Stimulated activated naive CD8-positive, alpha-beta T cell treated with anti-CD3 and anti-CD28 coated beads, Interleukin-15, amount 100 ng/mL, for 72 hours (primary cell): ENCODE measurements at regions not wholly inside any gene's neighbourhood (a gene's known extent, or its start where the extent isn't known, plus 50 kb on each side); places are given as distances from the start of the nearest gene placed in this dataset.
"Not testable (repeated sequence)": the region's sequence is repeated elsewhere in the genome, so short reads cannot be mapped to it uniquely, and the experiment has no call there.

Experiments
- ATAC-seq: fragments of 150-1000 bp; cut with Tn5 transposase; 2 replicates; pipeline ENCODE4 v1.10.0; 2021; ENCODE audit warnings: mild to moderate bottlenecking, moderate library complexity
- DNase-seq, 2 donors: peaks; one replicate each; pipeline ENCODE4 v3.0.0; 2021 to 2022
- H3K27ac Mint-ChIP-seq, 2 donors: one replicate each; pipeline ENCODE4 v1.8.0; 2022; ENCODE audit warnings: mild to moderate bottlenecking in 2 of 2, mixed read lengths in 2 of 2, moderate library complexity in 2 of 2
- H3K27me3 Mint-ChIP-seq: one replicate; pipeline ENCODE4 v1.8.0; 2022; ENCODE audit warnings: mixed read lengths
- H3K4me1 Mint-ChIP-seq: one replicate; pipeline ENCODE4 v1.8.0; 2022; ENCODE audit warnings: mild to moderate bottlenecking, mixed read lengths
- H3K4me3 Mint-ChIP-seq, 2 donors: one replicate each; pipeline ENCODE4 v1.8.0; 2022; ENCODE audit warnings: mild to moderate bottlenecking in 2 of 2, mixed read lengths in 2 of 2, moderate library complexity in 1 of 2
- H3K9me3 Mint-ChIP-seq, 2 donors: one replicate each; pipeline ENCODE4 v1.8.0; 2022; ENCODE audit warnings: mixed read lengths in 2 of 2

DNA sequence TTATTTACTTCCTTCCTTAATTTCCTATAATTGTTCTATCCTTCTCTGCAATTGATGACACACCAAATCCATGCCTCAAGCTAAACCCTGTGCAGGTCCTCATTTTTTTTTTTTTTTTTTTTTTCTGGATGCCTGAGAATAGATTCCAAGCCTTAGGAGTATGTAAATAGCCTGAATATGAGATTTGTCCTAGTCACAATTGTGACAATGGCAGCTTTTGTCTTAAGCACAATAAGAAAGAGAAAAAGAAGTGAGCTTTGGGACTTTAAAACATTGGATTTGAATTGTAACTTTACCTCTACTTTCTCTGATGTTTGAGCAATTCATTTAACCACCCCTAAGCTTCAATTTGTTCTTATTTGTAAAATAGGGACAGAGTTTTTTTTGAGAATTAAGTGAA is 280.5 kb downstream of the TUSC1 start:
- H3K27ac Mint-ChIP-seq = no peak overlapping the region
- ATAC-seq (no peak), DNase-seq (no peak)
- peaks cover 0 to 8% of the 10 kb centered on the region in 2 donors for H3K9me3 Mint-ChIP-seq
- no peaks in the 10 kb centered on the region for H3K27me3 Mint-ChIP-seq
- H3K4me1 Mint-ChIP-seq = no peaks in the 10 kb centered on the region
- H3K4me3 Mint-ChIP-seq = no peak overlapping the region

DNA sequence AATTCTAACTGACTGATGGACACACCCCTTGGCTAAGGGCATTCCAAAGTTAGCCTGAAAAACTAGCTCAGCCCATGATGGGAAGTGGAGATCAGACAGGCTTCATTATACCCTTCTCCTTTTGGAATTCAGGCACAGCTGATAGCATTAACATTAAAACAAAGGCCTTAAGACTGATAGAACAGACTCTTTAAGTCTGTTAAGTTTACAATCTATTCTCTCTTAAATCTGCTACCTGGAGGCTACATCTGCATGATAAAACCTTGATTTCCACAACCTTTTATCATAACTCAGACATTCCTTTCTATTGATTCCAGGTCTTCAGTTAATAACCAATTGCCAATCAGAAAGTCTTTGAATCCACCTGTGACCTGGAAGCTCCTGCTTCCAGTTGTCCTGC is 281.4 kb downstream of the TUSC1 start:
- DNase-seq (no peak), ATAC-seq (no peak)
- peaks cover 6 to 14% of the 10 kb centered on the region in 2 donors for H3K9me3 Mint-ChIP-seq
- no peaks in the 10 kb centered on the region for H3K27me3 Mint-ChIP-seq
- no peak overlapping the region for H3K4me3 Mint-ChIP-seq
- no peak overlapping the region for H3K27ac Mint-ChIP-seq
- no peaks in the 10 kb centered on the region for H3K4me1 Mint-ChIP-seq

DNA sequence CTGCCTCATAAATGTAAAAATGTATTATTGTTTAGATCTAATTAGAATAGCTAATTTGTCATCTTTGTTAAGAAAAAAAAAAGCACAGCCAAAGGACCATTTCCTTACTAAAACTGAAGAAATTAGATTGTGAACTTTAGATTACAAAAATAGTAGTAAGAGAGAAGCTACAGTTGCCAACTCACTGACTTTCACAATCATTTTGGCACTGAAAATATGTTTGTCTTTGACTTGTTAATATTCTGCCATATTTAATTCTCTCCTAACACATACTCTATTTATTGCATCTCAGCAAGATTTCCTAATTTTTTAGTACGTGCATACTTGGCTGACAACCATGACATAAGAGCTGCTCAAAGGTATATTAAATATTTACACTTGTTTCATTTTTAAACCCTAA is 297.1 kb downstream of the TUSC1 start:
- ATAC-seq = no peak
- no peak for DNase-seq
- no peak overlapping the region for H3K27ac Mint-ChIP-seq
- no peaks in the 10 kb centered on the region for H3K27me3 Mint-ChIP-seq
- H3K4me1 Mint-ChIP-seq = no peaks in the 10 kb centered on the region
- H3K9me3 Mint-ChIP-seq = peaks cover 12 to 13% of the 10 kb centered on the region in 2 donors
- no peak overlapping the region for H3K4me3 Mint-ChIP-seq

DNA sequence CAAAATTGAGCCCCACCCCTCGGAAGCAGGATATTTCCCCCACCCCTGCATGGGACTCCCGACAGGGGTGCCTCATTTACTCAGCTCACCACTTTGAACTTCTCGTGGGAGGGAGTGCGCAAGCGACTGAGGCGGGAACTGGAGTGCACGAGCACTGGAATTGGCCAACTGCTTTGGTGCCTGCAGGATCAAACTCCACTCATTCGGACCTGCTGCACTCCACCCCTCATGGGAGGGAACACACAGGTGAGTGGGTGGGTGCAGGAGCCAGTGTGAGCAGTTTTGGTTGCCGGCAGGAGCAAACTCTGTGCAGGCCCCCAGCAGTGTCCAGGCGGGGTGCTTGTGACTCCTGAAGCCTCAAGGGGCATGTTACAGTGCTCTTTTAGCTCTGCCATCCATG is 301.2 kb downstream of the TUSC1 start:
- peaks cover 11 to 22% of the 10 kb centered on the region in 2 donors for H3K9me3 Mint-ChIP-seq
- H3K27me3 Mint-ChIP-seq = no peaks in the 10 kb centered on the region
- DNase-seq = no peak
- H3K4me1 Mint-ChIP-seq = no peaks in the 10 kb centered on the region
- no peak for ATAC-seq
- no peak overlapping the region for H3K27ac Mint-ChIP-seq
- no peak overlapping the region for H3K4me3 Mint-ChIP-seq

DNA sequence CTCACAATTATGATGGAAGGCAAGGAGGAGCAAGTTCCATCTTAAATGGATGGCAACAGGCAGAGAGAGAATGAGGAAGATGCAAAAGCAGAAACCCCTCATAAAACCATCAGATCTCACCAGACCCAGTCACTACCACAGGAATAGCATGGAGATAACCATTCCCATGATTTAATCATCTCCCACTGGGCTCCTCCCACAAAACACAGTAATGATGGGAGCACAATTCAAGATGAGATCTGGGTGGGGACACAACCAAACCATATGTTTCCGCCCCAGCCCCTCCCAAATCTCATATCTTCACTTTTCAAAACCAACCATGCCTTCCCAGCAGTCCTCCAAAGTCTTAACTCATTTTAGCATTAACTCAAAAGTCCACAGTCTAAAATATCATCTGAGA is 304.0 kb downstream of the TUSC1 start:
- Mint-ChIP-seq H3K4me3 (no peak overlapping the region), H3K4me1 (no peaks in the 10 kb centered on the region), H3K27ac (no peak overlapping the region), H3K27me3 (no peaks in the 10 kb centered on the region), H3K9me3 (peaks cover 11 to 23% of the 10 kb centered on the region in 2 donors)
- DNase-seq (no peak), ATAC-seq (no peak)

DNA sequence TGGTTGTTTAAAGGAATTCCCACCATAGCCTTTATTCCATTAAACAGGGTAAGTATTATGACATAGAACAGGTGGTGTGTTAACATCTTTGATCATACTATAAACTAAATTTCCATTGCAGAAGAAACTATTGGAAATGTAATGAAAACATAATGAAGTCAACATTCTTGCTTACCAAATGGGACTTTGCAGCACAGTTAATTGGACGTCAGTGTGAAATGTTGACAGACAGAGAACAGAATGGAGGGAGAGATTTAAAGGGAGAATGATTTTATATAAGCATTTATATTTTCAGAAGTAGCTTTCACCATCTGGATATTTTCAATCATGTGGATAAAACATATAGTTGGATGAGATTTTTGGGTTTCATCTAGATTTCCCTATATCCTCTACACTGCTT is 311.3 kb downstream of the TUSC1 start:
- DNase-seq (no peak), ATAC-seq (no peak)
- Mint-ChIP-seq H3K4me1 (no peaks in the 10 kb centered on the region), H3K27ac (no peak overlapping the region), H3K9me3 (peaks cover 7 to 8% of the 10 kb centered on the region in 2 donors), H3K4me3 (no peak overlapping the region), H3K27me3 (no peaks in the 10 kb centered on the region)

DNA sequence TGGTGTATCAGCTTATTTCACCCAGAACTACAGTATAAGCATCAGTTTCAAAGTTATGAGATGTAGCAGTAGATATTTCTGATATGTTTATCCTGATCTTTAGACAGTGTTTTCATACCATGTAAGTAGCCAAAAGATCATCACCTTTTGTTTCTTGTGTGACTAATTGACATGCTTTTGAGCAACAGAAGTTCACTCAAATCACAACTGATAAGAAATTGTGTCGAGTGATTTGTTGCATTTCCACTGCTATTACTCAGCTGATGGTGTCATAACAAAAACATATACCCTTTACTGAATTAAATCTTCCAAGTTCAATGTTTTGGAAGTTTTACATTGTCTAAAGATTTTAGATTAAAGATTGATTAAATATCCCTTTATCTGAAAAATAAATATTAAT is 324.5 kb downstream of the TUSC1 start:
- Mint-ChIP-seq H3K9me3 (peaks cover 4 to 23% of the 10 kb centered on the region in 2 donors), H3K27me3 (no peaks in the 10 kb centered on the region), H3K4me3 (no peak overlapping the region), H3K27ac (no peak overlapping the region), H3K4me1 (no peaks in the 10 kb centered on the region)
- DNase-seq (no peak), ATAC-seq (no peak)

DNA sequence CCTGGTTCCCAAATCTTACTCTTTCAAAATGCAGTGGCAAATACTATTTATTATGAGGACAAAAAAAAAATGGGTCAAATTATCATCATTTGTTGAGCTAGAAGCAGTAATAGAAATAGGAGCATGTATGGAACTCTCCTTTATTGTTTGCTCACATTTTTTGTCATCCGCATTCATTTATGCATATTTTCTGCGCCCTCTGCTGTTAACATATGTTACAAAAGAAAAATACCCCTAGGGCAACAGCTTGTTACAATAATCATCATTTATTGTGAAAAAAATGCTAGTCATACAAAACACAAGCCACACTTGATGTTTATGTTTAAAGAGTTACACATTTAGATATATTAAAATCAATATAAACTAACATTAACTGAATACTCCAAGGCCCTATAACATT is 328.2 kb downstream of the TUSC1 start:
- no peak for DNase-seq
- Mint-ChIP-seq H3K9me3 (no peaks in the 10 kb centered on the region), H3K4me1 (no peaks in the 10 kb centered on the region), H3K4me3 (no peak overlapping the region), H3K27me3 (no peaks in the 10 kb centered on the region), H3K27ac (no peak overlapping the region)
- no peak for ATAC-seq

DNA sequence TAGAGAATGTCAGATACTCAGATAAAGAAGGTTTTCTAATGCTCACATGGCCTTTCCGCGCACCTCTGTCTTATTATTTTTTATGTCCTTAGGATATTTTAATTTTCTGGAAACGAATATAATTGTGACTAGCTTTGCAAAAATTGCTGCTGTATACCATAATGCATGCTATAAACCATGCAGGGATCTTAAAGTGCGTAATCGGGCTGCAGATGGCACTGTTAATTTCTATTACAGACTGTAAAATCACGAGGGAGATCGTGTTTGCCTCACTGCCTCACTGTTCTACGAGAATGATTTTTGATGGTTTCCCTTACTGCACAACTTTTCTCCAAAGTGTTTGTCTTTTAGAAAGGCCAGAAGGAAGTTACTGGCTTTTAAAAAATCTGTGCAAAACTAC is 356.1 kb downstream of the TUSC1 start:
- peaks cover 8 to 17% of the 10 kb centered on the region in 2 donors for H3K9me3 Mint-ChIP-seq
- no peak overlapping the region for H3K27ac Mint-ChIP-seq
- H3K4me3 Mint-ChIP-seq = no peak overlapping the region
- H3K4me1 Mint-ChIP-seq = no peaks in the 10 kb centered on the region
- H3K27me3 Mint-ChIP-seq = no peaks in the 10 kb centered on the region
- ATAC-seq (no peak), DNase-seq (no peak)

DNA sequence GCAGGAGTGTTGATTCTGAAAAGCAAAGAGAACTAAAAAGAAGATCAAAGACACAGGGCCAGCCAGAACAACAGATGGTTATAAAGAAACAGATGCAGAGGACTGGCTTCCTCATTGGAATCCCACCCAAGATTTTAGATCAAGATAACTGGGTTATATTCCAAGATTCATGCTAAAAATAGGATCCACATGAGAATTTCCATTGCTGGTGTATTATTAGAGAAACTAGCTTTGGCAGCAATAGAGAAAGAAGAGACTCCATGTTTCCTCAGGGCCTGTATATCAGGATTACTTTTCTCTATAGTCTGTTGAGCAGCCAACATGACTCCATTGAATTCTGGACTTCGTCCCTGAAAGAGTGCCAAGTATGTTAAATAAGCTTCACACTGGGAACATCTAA is 367.3 kb downstream of the TUSC1 start:
- Mint-ChIP-seq H3K27ac (no peak overlapping the region), H3K4me1 (no peaks in the 10 kb centered on the region), H3K4me3 (no peak overlapping the region), H3K9me3 (peaks cover 0 to 10% of the 10 kb centered on the region in 2 donors), H3K27me3 (no peaks in the 10 kb centered on the region)
- DNase-seq = no peak
- no peak for ATAC-seq

DNA sequence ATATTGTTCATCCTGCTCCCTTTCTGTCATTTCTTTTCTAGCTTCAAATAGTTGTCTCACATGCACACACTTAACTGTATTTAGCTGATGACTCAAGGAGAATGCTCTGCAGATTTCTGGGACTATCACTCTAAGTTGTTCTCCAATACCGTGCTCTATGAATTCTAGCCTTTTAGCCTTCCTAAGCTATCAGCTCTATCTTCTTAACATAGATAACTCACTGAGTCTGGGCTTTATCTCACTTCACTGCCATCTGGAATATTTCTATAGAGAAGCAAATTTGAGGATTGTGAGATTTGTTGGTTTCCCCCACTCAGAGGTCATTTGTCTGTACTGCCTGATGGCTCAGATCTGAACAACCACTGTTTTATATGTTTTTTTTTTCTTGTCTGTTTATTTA is 369.7 kb downstream of the TUSC1 start:
- Mint-ChIP-seq H3K27me3 (no peaks in the 10 kb centered on the region), H3K4me3 (no peak overlapping the region), H3K4me1 (no peaks in the 10 kb centered on the region), H3K9me3 (peaks cover 0 to 15% of the 10 kb centered on the region in 2 donors), H3K27ac (no peak overlapping the region)
- no peak for ATAC-seq
- DNase-seq = no peak

DNA sequence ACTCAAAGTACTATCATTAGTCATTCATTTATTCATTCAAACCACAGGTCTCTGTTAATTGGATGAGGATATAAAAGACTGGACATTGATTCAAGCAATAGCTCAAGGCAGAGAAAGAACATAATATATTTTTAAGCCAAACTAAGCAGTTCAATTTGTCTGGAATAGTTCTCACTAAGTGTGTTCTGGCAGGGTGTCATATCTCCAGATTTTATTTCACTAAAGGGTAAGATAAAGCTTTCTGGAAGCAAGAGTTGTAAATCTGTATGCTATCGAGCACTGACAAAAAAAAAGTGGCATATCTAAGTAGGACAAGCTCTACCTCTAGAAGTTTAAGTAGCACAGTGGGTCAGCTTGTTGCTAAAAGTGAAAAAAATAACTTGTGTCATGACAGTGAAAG is 375.6 kb downstream of the TUSC1 start:
- Mint-ChIP-seq H3K27me3 (no peaks in the 10 kb centered on the region), H3K27ac (no peak overlapping the region), H3K4me1 (no peaks in the 10 kb centered on the region), H3K4me3 (no peak overlapping the region), H3K9me3 (peaks cover 4 to 5% of the 10 kb centered on the region in 2 donors)
- DNase-seq = no peak
- no peak for ATAC-seq

DNA sequence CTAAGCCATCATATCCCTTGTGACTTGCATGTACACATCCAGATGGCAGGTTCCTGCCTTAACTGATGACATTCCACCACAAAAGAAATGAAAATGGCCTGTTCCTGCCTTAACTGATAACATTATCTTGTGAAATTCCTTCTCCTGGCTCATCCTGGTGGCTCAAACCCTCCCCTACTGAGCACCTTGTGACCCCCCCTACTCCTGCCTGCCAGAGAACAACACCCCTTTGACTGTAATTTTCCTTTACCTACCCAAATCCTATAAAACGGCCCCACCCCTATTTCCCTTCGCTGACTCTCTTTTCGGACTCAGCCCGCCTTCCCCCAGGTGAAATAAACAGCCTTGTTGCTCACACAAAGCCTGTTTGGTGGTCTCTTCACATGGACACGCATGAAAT is 390.0 kb downstream of the TUSC1 start:
- not testable (repeated sequence) for H3K4me3 Mint-ChIP-seq, H3K4me1 Mint-ChIP-seq, H3K27ac Mint-ChIP-seq, ATAC-seq, DNase-seq, H3K27me3 Mint-ChIP-seq
- peaks cover 0 to 21% of the 10 kb centered on the region in 2 donors for H3K9me3 Mint-ChIP-seq

DNA sequence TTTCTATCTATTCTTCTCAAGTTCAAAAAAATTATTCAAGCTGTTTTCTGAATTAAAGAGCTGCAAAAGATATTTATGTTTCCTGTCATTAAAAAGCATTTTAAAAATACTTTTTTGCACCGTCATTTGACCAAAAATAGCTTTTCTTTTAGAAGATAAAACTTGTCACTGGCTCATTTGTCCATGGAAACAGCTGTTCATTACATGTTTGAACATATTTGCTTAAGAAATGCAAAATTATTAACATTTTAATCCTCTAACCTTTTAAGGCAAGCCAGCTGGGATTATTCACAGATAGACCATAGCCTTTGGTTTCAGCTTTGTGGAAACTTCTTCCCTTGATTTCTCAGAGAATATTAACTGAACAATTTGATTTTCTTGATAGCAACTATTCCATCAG is 393.9 kb downstream of the TUSC1 start:
- ATAC-seq (no peak), DNase-seq (no peak)
- Mint-ChIP-seq H3K9me3 (peaks cover 0 to 21% of the 10 kb centered on the region in 2 donors), H3K27ac (no peak overlapping the region), H3K4me1 (no peaks in the 10 kb centered on the region), H3K4me3 (no peak overlapping the region), H3K27me3 (no peaks in the 10 kb centered on the region)

DNA sequence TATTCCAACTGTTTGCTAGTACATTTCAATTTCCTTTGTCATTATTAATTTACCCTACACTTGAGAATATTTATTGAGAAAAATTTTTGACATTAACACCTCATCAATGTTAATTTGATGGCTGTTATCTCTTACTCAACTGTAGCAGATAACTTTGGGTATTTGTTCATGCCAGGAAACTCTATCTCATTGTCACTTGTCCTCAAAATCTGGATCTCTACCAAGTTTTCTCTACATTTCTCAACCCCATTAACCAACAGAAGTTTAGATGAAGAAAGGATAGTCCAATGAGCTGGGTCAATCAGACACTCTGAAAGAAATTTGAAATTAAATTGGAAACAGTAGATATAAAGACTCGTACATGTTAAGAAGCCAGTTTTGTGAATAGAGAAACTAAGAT is 395.3 kb downstream of the TUSC1 start:
- no peak overlapping the region for H3K27ac Mint-ChIP-seq
- no peak overlapping the region for H3K4me3 Mint-ChIP-seq
- H3K4me1 Mint-ChIP-seq = no peaks in the 10 kb centered on the region
- ATAC-seq (no peak), DNase-seq (no peak)
- peaks cover 0 to 7% of the 10 kb centered on the region in 2 donors for H3K9me3 Mint-ChIP-seq
- no peaks in the 10 kb centered on the region for H3K27me3 Mint-ChIP-seq

DNA sequence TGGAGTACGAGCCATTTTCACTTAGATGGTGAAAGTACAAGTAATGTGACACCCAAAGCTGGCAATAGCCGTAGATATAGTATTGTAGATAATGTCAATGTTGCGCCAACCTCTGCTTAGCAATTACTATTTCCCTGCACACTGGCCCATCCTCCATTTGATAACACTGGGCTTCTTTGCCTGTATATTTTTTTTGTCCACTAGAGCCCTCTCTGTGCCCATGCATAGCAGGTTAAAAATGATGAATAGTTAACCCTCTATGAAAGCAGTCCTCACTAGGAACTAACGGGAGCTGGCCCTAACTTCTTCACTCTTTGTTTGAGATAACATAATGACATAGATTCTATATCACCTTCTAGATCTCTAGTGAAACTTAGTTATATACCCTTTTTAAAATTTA is 416.8 kb downstream of the TUSC1 start:
- Mint-ChIP-seq H3K27me3 (no peaks in the 10 kb centered on the region), H3K4me3 (no peak overlapping the region)

DNA sequence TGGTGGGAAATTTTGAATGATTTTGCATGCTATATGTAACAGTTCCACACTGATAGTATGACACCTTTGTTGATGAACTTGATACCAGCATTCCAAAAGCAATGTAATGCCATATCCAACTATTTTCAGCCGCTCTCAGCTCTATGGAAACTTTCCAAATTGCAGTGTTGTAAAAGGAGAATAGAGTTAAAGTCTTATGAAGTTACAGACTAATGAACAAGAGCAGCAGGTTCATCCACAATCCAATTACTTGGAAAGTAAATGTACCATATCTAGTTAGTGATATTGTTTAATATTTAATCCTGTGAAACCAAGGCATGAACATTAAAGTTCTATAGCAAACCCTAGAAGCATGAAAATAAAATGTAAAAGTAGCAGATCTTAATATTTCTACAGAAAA is 418.2 kb downstream of the TUSC1 start:
- no peak overlapping the region for H3K27ac Mint-ChIP-seq
- DNase-seq (no peak), ATAC-seq (no peak)
- H3K4me3 Mint-ChIP-seq = no peak overlapping the region
- peaks cover 7 to 22% of the 10 kb centered on the region in 2 donors for H3K9me3 Mint-ChIP-seq
- no peaks in the 10 kb centered on the region for H3K4me1 Mint-ChIP-seq
- H3K27me3 Mint-ChIP-seq = no peaks in the 10 kb centered on the region

More for the DNA sequence above, 416.8 kb downstream of the TUSC1 start:
- Mint-ChIP-seq H3K27ac (no peak overlapping the region), H3K9me3 (peaks cover 7 to 19% of the 10 kb centered on the region in 2 donors), H3K4me1 (no peaks in the 10 kb centered on the region)
- ATAC-seq = no peak
- DNase-seq = no peak
